ENCODE measurements at regions not wholly inside any gene's neighbourhood (a gene's known extent, or its start where the extent isn't known, plus 50 kb on each side); places are given as distances from the start of the nearest gene placed in this dataset.

DNA sequence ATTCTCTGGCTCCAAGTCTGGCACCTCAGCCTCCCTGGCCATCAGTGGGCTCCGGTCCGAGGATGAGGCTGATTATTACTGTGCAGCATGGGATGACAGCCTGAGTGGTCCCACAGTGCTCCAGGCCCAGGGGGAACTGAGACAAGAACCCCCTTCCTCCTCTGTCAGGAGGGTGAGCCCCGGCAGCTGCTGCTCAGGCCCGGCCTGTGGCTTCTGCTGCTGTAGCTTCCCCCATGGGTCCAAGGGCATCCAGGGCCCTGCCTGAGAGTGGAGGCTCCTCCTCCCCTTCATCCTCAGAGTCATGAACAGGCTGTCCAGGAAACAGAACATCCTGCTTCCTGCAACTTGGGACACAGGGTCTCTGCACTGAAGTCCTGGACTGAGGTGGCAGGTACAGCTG is 113.6 kb downstream of the VPREB1 start:
- H3K4me3 ChIP-seq (ENCODE audit: severe bottlenecking), result no peak overlapping the region
- H3K27ac ChIP-seq (ENCODE audit: poor library complexity, severe bottlenecking), result no peak overlapping the region
- no peaks in the 10 kb centered on the region for H3K9me3 ChIP-seq (ENCODE audit: severe bottlenecking)
- H3K27me3 ChIP-seq (ENCODE audit: insufficient read depth, poor library complexity, severe bottlenecking), result peaks cover 3% of the 10 kb centered on the region
- ATAC-seq (ENCODE audit: low read depth) (no peak), DNase-seq (ENCODE audit: low spot score) (no peak)
- no peaks in the 10 kb centered on the region for H3K36me3 ChIP-seq (ENCODE audit: low read depth)
- H3K4me1 ChIP-seq (ENCODE audit: insufficient read depth, poor library complexity, severe bottlenecking), result no peaks in the 10 kb centered on the region
- TF ChIP-seq, protein P1, sequence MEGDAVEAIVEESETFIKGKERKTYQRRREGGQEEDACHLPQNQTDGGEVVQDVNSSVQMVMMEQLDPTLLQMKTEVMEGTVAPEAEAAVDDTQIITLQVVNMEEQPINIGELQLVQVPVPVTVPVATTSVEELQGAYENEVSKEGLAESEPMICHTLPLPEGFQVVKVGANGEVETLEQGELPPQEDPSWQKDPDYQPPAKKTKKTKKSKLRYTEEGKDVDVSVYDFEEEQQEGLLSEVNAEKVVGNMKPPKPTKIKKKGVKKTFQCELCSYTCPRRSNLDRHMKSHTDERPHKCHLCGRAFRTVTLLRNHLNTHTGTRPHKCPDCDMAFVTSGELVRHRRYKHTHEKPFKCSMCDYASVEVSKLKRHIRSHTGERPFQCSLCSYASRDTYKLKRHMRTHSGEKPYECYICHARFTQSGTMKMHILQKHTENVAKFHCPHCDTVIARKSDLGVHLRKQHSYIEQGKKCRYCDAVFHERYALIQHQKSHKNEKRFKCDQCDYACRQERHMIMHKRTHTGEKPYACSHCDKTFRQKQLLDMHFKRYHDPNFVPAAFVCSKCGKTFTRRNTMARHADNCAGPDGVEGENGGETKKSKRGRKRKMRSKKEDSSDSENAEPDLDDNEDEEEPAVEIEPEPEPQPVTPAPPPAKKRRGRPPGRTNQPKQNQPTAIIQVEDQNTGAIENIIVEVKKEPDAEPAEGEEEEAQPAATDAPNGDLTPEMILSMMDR (IDR thresholded peaks at IDR 0.05; ENCODE audit: poor library complexity, severe bottlenecking), result no peak

DNA sequence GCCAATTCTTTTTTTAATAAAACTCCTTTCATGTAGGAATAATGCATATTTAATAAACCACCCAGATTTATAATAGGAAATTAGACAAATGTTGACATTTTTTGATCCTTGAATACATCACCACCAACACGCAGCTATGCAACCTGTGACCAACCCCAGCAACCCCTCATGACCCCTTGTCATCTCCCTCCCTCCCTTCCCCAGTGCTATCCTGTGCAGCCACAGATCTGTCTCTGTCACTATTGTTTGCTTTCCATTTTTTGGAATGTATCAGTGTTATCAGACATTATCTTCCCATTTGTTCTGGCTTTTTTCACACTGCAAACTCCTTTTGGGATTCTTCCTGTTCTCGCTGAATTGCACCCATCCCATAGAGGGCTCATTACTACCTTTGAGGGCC is 114.1 kb downstream of the VPREB1 start:
- H3K4me3 ChIP-seq (ENCODE audit: severe bottlenecking), result no peak overlapping the region
- TF ChIP-seq, protein P1 (IDR thresholded peaks at IDR 0.05; ENCODE audit: poor library complexity, severe bottlenecking), result no peak
- H3K9me3 ChIP-seq (ENCODE audit: severe bottlenecking), result no peaks in the 10 kb centered on the region
- H3K27ac ChIP-seq (ENCODE audit: poor library complexity, severe bottlenecking), result no peak overlapping the region
- H3K36me3 ChIP-seq (ENCODE audit: low read depth), result no peaks in the 10 kb centered on the region
- H3K27me3 ChIP-seq (ENCODE audit: insufficient read depth, poor library complexity, severe bottlenecking), result peaks cover 3% of the 10 kb centered on the region
- no peaks in the 10 kb centered on the region for H3K4me1 ChIP-seq (ENCODE audit: insufficient read depth, poor library complexity, severe bottlenecking)
- DNase-seq (ENCODE audit: low spot score), result no peak
- no peak for ATAC-seq (ENCODE audit: low read depth)

DNA sequence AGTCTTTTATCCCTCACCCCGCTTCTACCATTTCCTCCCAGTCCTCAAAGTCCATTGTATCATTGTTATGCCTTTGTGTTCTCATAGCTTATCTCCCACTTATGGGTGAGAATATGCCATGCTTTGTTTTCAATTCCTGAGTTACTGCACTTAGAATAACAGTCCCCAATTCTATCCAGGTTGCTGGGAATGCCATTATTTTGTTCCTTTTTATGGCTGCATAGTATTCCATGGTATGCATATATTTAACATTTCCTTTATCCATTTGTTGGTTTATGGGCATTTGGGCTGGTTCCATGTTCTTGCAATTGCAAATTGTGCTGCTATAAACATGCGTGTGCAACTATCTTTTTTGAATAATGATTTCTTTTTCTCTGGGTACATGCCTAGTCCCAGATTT is 114.9 kb downstream of the VPREB1 start:
- TF ChIP-seq, protein P1 (IDR thresholded peaks at IDR 0.05; ENCODE audit: poor library complexity, severe bottlenecking), result no peak
- Histone ChIP-seq H3K4me1 (ENCODE audit: insufficient read depth, poor library complexity, severe bottlenecking) (no peaks in the 10 kb centered on the region), H3K27ac (ENCODE audit: poor library complexity, severe bottlenecking) (no peak overlapping the region), H3K4me3 (ENCODE audit: severe bottlenecking) (no peak overlapping the region), H3K27me3 (ENCODE audit: insufficient read depth, poor library complexity, severe bottlenecking) (peaks cover 3% of the 10 kb centered on the region), H3K9me3 (ENCODE audit: severe bottlenecking) (no peaks in the 10 kb centered on the region), H3K36me3 (ENCODE audit: low read depth) (no peaks in the 10 kb centered on the region)
- ATAC-seq (ENCODE audit: low read depth), result no peak
- DNase-seq (ENCODE audit: low spot score), result no peak

DNA sequence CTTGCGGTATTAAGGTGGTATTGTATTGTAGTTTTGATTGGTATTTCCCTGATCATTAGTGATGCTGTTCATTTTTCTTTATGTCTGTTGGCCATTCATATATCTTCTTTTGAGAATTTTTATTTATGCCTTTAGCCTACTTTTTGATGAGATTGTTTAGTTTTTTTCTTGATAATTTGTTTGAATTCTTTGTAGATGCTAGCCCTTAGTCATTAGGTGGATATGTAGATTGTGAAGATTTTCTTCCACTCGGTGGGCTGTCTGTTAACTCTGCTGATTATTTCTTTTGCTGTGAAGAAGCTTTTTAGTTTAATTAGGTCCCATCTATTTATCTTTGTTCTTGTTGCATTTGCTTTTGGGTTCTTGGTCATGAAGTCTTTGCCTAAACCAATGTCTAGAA is 115.4 kb downstream of the VPREB1 start:
- H3K9me3 ChIP-seq (ENCODE audit: severe bottlenecking), result no peaks in the 10 kb centered on the region
- no peaks in the 10 kb centered on the region for H3K36me3 ChIP-seq (ENCODE audit: low read depth)
- DNase-seq (ENCODE audit: low spot score) (no peak), ATAC-seq (ENCODE audit: low read depth) (no peak)
- H3K27ac ChIP-seq (ENCODE audit: poor library complexity, severe bottlenecking), result no peak overlapping the region
- no peak overlapping the region for H3K4me3 ChIP-seq (ENCODE audit: severe bottlenecking)
- TF ChIP-seq, protein P1 (IDR thresholded peaks at IDR 0.05; ENCODE audit: poor library complexity, severe bottlenecking), result no peak
- H3K27me3 ChIP-seq (ENCODE audit: insufficient read depth, poor library complexity, severe bottlenecking), result peaks cover 3% of the 10 kb centered on the region
- H3K4me1 ChIP-seq (ENCODE audit: insufficient read depth, poor library complexity, severe bottlenecking), result no peaks in the 10 kb centered on the region

DNA sequence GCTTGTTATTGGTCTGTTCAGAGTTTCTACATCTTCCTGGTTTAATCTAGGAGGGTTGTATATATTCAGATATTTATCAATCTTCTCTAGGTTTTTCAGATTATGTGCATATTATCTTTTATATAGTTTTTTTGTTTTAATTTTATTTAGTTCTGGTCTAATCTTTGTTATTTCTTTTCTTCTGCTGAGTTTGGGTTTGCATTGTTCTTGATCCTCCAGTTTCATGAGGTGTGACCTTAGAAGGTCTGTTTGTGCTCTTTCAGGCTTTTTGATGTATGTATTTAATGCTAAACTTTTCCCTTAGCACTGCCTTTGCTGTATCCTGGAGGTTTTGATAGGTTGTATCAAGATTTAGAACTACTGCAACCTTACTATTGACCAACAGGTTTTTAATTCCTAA is 117.7 kb downstream of the VPREB1 start:
- Histone ChIP-seq H3K9me3 (ENCODE audit: severe bottlenecking) (no peaks in the 10 kb centered on the region), H3K4me3 (ENCODE audit: severe bottlenecking) (no peak overlapping the region), H3K36me3 (ENCODE audit: low read depth) (no peaks in the 10 kb centered on the region), H3K4me1 (ENCODE audit: insufficient read depth, poor library complexity, severe bottlenecking) (no peaks in the 10 kb centered on the region), H3K27ac (ENCODE audit: poor library complexity, severe bottlenecking) (no peak overlapping the region), H3K27me3 (ENCODE audit: insufficient read depth, poor library complexity, severe bottlenecking) (peaks cover 3% of the 10 kb centered on the region)
- DNase-seq (ENCODE audit: low spot score) (no peak), ATAC-seq (ENCODE audit: low read depth) (no peak)
- TF ChIP-seq, protein P1 (IDR thresholded peaks at IDR 0.05; ENCODE audit: poor library complexity, severe bottlenecking), result no peak

All from RWPE2 (cell line).